Keratinocyte (primary cell): ENCODE measurements at regions not wholly inside any gene's neighbourhood (a gene's known extent, or its start where the extent isn't known, plus 50 kb on each side); places are given as distances from the start of the nearest gene placed in this dataset.

Experiments
- DNase-seq: peaks from one replicate; pipeline ENCODE4 v3.0.0-alpha.2; 2011; ENCODE audit warnings: low read depth, missing footprints, low spot score
- FAIRE-seq: peaks from 2 replicates; lab custom pipeline; 2011; peaks lifted over from hg19 to GRCh38; lab: Jason Lieb, UNC
- H2AFZ ChIP-seq: 2 replicates; pipeline ENCODE4 v1.6.0; 2012; ENCODE audit warnings: low read length, control low read depth, inconsistent platforms; ENCODE audit not compliant: control insufficient read depth
- H3K27ac ChIP-seq: 2 replicates; pipeline ENCODE4 v1.5.1; 2011; ENCODE audit warnings: low read length; ENCODE audit not compliant: control insufficient read depth, insufficient read depth
- H3K27me3 ChIP-seq: 3 replicates; pipeline ENCODE4 v1.6.0; 2011; ENCODE audit warnings: low read length; ENCODE audit not compliant: control insufficient read depth, insufficient read depth; ENCODE audit errors: extremely low read depth
- H3K36me3 ChIP-seq, 2 experiments: 2 replicates in 1 of 2; 3 replicates in 1 of 2; pipeline ENCODE4 v1.5.1; 2011; ENCODE audit warnings: low read length in 2 of 2, mild to moderate bottlenecking in 1 of 2; ENCODE audit not compliant: control insufficient read depth in 2 of 2, insufficient read depth in 2 of 2; ENCODE audit errors: extremely low read depth in 1 of 2
- H3K4me1 ChIP-seq: 3 replicates; pipeline ENCODE4 v1.5.1; 2011; ENCODE audit warnings: low read length; ENCODE audit not compliant: control insufficient read depth, insufficient read depth; ENCODE audit errors: extremely low read depth
- H3K4me2 ChIP-seq: 3 replicates; pipeline ENCODE4 v1.6.0; 2011; ENCODE audit warnings: low read depth, low read length; ENCODE audit not compliant: control insufficient read depth, insufficient read depth; ENCODE audit errors: extremely low read depth
- H3K4me3 ChIP-seq, 3 experiments: fragments of 200-600 bp in 1 of 3; sonication (generic) in 1 of 3; 2 replicates in 2 of 3; 3 replicates in 1 of 3; pipeline ENCODE4 v1.5.1; 2011 to 2016; ENCODE audit warnings: low read length in 3 of 3, mild to moderate bottlenecking in 3 of 3, control low read depth in 2 of 3, inconsistent platforms in 1 of 3, low read depth in 1 of 3, mixed read lengths in 1 of 3, mixed run types in 1 of 3, moderate library complexity in 1 of 3; ENCODE audit not compliant: control insufficient read depth in 2 of 3, insufficient read depth in 2 of 3; ENCODE audit errors: extremely low read depth in 1 of 3
- H3K79me2 ChIP-seq: 2 replicates; pipeline ENCODE4 v1.6.0; 2012; ENCODE audit warnings: low read length; ENCODE audit not compliant: control insufficient read depth, insufficient read depth
- H3K9ac ChIP-seq: 3 replicates; pipeline ENCODE4 v1.6.0; 2011; ENCODE audit warnings: low read length; ENCODE audit not compliant: control insufficient read depth, insufficient read depth; ENCODE audit errors: extremely low read depth
- H3K9me1 ChIP-seq: 3 replicates; pipeline ENCODE4 v1.6.0; 2011; ENCODE audit warnings: low read length; ENCODE audit not compliant: control insufficient read depth, insufficient read depth; ENCODE audit errors: extremely low read depth
- H3K9me3 ChIP-seq: 2 replicates; pipeline ENCODE4 v1.5.1; 2012; ENCODE audit warnings: low read depth, low read length; ENCODE audit not compliant: control insufficient read depth
- H4K20me1 ChIP-seq: 3 replicates; pipeline ENCODE4 v1.6.0; 2011; ENCODE audit warnings: low read length; ENCODE audit not compliant: control insufficient read depth, insufficient read depth; ENCODE audit errors: extremely low read depth
- CTCF ChIP-seq, 3 experiments: IDR thresholded peaks in 1 of 3; conservative IDR thresholded peaks in 1 of 3; optimal IDR thresholded peaks in 1 of 3; 2 replicates in 2 of 3; 3 replicates in 1 of 3; pipeline versions ENCODE3 to v1.5.1; 2011; ENCODE audit warnings: low read length in 3 of 3, mild to moderate bottlenecking in 3 of 3, moderate library complexity in 2 of 3, control low read depth in 1 of 3, inconsistent platforms in 1 of 3; ENCODE audit not compliant: insufficient read depth in 2 of 3; ENCODE audit errors: extremely low read depth in 1 of 3
- EZH2 ChIP-seq: IDR thresholded peaks from one replicate; pipeline ENCODE4 v1.6.1; 2012; ENCODE audit warnings: inconsistent platforms, mild to moderate bottlenecking, low read length, moderate library complexity
- dilution Hi-C: fragments of 300-500 bp; cut with MboI; formaldehyde crosslinking; loops from one replicate; pipeline ENCODE4 v1.7.0; 2020; ENCODE audit warnings: low sequenced_read_pairs; ENCODE audit not compliant: extremely low pct_ligation_motif_present

DNA sequence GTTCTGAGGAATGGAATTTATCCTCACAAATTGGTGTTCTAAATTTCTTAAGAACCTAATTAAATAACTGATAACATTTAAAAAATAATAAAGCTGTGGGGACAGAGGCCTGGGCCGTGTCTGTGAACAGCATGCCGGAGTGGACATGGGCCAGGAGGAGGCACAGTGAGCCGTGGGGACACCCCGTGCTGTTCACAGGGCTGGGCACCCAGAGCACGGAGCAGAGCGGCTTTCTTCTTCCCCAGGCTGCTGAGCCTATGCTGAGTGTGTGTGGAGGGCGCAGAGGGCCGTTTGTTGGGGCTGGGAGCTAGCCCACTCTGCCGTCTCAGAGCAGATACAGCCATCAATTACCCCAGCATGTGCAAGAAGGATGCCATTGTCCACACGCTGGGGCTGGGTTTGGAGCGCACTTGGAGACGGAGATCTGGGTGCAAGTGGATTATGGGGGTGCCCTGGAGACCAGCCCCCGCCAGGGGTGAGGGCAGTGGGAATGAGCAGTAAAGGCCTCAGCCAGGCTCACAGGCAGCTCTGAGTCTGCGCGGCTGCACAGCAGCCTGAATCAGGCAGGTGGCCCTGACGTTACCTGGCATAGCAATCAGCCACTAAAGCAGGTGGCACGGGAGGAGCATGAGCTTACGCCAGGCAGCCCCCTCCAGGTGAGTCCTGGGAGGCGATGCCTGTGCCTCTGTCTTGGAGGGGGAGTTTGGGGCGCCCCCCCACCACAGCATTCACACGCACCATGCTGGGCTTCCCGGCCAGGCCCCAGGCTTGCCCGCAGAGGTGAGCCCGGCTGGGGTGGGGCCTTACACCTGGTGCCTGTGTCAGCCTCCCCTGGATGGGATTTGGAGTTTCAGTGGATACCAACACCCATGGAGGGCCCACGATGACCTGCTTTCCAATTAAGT is 52.1 kb upstream of the SLC66A3 start:
- dilution Hi-C loops: no loop called here
- no peak overlapping the region for H3K27ac ChIP-seq

DNA sequence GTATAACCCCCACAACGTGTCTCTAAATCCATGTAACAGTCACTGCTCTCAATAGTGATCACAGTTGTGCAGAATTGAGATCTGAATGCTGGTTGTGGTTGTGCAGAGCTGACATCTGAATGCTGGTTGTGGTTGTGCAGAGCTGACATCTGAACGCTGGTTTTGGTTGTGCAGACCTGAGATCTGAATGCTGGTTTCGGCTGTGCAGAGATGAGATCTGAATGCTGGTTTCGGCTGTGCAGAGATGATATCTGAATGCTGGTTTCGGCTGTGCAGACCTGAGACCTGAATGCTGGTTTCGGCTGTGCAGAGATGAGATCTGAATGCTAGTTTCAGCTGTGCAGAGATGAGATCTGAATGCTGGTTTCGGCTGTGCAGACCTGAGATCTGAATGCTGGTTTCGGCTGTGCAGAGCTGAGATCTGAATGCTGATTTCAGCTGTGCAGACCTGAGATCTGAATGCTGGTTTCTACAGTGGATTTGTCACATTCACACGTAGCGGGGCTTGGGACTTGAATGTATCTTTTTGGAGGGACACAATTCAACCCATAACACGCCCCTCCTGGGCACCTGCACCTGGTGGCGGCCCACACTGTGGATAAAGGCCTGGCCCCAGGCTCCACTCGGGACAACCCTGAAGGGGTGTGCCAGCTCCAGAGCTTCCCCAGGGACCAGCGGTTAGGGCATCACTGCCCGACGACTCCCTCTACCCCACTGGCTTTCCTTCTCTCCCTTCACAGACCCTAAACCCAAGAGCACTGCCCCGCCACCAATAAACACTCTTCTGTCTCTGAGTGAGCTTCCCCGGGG is 51.1 kb upstream of the SLC66A3 start:
- Histone ChIP-seq H2AFZ (no peak overlapping the region), H3K4me3 (no peak overlapping the region), H3K27me3 (peaks cover 6% of the 10 kb centered on the region), H3K4me1 (no peaks in the 10 kb centered on the region), H3K9me3 (no peaks in the 10 kb centered on the region), H4K20me1 (no peaks in the 10 kb centered on the region), H3K27ac (no peak overlapping the region), H3K9ac (no peak overlapping the region), H3K36me3 (no peaks in the 10 kb centered on the region), H3K79me2 (no peaks in the 10 kb centered on the region), H3K9me1 (no peaks in the 10 kb centered on the region), H3K4me2 (no peak overlapping the region)
- TF ChIP-seq CTCF (optimal IDR thresholded peaks at IDR 0.05 in 1 of 3, IDR thresholded peaks at IDR 0.05 in 1 of 3, conservative IDR thresholded peaks at IDR 0.05 in 1 of 3; ENCODE audit: extremely low read depth in 1 of 3, insufficient read depth in 2 of 3, low read length in 3 of 3) (no peak), EZH2 (no peak)
- dilution Hi-C loops: no loop called here
- DNase-seq (no peak), FAIRE-seq (no peak)

More for the DNA sequence above, 52.1 kb upstream of the SLC66A3 start:
- H3K4me3 ChIP-seq: no peak overlapping the region
- H3K9me1 ChIP-seq: no peaks in the 10 kb centered on the region
- no peaks in the 10 kb centered on the region for H3K36me3 ChIP-seq
- H2AFZ ChIP-seq: no peak overlapping the region
- H3K9me3 ChIP-seq: no peaks in the 10 kb centered on the region
- H3K9ac ChIP-seq: no peak overlapping the region
- no peak overlapping the region for H3K4me2 ChIP-seq
- TF ChIP-seq EZH2 (no peak), CTCF (optimal IDR thresholded peaks at IDR 0.05 in 1 of 3, IDR thresholded peaks at IDR 0.05 in 1 of 3, conservative IDR thresholded peaks at IDR 0.05 in 1 of 3; ENCODE audit: extremely low read depth in 1 of 3, insufficient read depth in 2 of 3, low read length in 3 of 3) (no peak)
- no peaks in the 10 kb centered on the region for H3K79me2 ChIP-seq
- peaks cover 6% of the 10 kb centered on the region for H3K27me3 ChIP-seq
- H4K20me1 ChIP-seq: no peaks in the 10 kb centered on the region
- FAIRE-seq: no peak
- no peak for DNase-seq
- no peaks in the 10 kb centered on the region for H3K4me1 ChIP-seq
